GM12878 (cell line): ENCODE measurements at regions not wholly inside any gene's neighbourhood (a gene's known extent, or its start where the extent isn't known, plus 50 kb on each side); places are given as distances from the start of the nearest gene placed in this dataset.

ENCODE experiments used
- ATAC-seq: fragments of 200-7000 bp; cut with Tn5 transposase; 3 replicates; pipeline ENCODE4 v1.9.1; 2020; ENCODE audit warnings: mild to moderate bottlenecking, moderate library complexity
- BruUV-seq: library from RNA; stranded (reverse); fragments of 400-500 nt; replicated peaks from 2 replicates; lab custom pipeline; 2021; lab: Mats Ljungman, UMichigan
- CTCF ChIA-PET: fragments of 300-600 bp; sonication (Branson Sonifier 250); formaldehyde crosslinking; extraction: SDS; loops from one replicate; lab custom pipeline; 2021; ENCODE audit warnings: inconsistent platforms; lab: Yijun Ruan, JAX
- POLR2A ChIA-PET: fragments of 350-600 bp; formaldehyde crosslinking; extraction: SDS; loops from one replicate; lab custom pipeline; 2021; ENCODE audit warnings: inconsistent platforms; lab: Charles Lee
- RAD21 ChIA-PET: fragments of 300-600 bp; sonication (Branson Sonifier 250); formaldehyde crosslinking; loops from one replicate; lab custom pipeline; 2023; ENCODE audit warnings: antibody characterized with exemption; ENCODE audit not compliant: unreplicated experiment; lab: Charles Lee
- SMC1A ChIA-PET: fragments of 300-600 bp; sonication (Branson Sonifier 250); formaldehyde crosslinking; loops from one replicate; lab custom pipeline; 2023; ENCODE audit not compliant: unreplicated experiment, uncharacterized antibody; lab: Charles Lee
- DNase-seq: peaks from one replicate; pipeline ENCODE4 v3.0.0-alpha.2; 2011; ENCODE audit warnings: low read depth, low spot score
- FAIRE-seq: peaks from 3 replicates; lab custom pipeline; 2011; peaks lifted over from hg19 to GRCh38; lab: Jason Lieb, UNC
- H2AFZ ChIP-seq: 2 replicates; pipeline ENCODE4 v1.6.0; 2011; ENCODE audit warnings: low read depth, low read length, control low read depth; ENCODE audit not compliant: control insufficient read depth
- H3K27ac ChIP-seq: 2 replicates; pipeline ENCODE4 v1.5.1; 2011; ENCODE audit warnings: control low read depth; ENCODE audit not compliant: control insufficient read depth, insufficient read depth
- H3K27me3 ChIP-seq, 2 experiments: replicated peaks in 1 of 2; 2 replicates each; pipeline versions ENCODE4 v1.6.0 to v1.6.1; 2011; ENCODE audit warnings: low read length in 1 of 2; ENCODE audit not compliant: control insufficient read depth in 2 of 2, insufficient read depth in 2 of 2
- H3K36me3 ChIP-seq, 2 experiments: 2 replicates each; pipeline ENCODE4 v1.5.1; 2011; ENCODE audit warnings: low read length in 1 of 2; ENCODE audit not compliant: control insufficient read depth in 2 of 2, insufficient read depth in 2 of 2
- H3K4me1 ChIP-seq: 2 replicates; pipeline ENCODE4 v1.6.1; 2011; ENCODE audit warnings: mild to moderate bottlenecking, low read length, moderate library complexity, mixed read lengths; ENCODE audit not compliant: control insufficient read depth, insufficient read depth
- H3K4me2 ChIP-seq: 2 replicates; pipeline ENCODE4 v1.6.0; 2011; ENCODE audit warnings: control low read depth; ENCODE audit not compliant: control insufficient read depth, insufficient read depth
- H3K4me3 ChIP-seq: fragments of 200-600 bp; sonication (generic); 2 replicates; pipeline ENCODE4 v1.5.1; 2016
- H3K79me2 ChIP-seq: 2 replicates; pipeline ENCODE4 v1.6.0; 2011; ENCODE audit warnings: low read length; ENCODE audit not compliant: control insufficient read depth, insufficient read depth
- H3K9ac ChIP-seq: 2 replicates; pipeline ENCODE4 v1.8.0; 2011; ENCODE audit warnings: low read length, control low read depth, mixed read lengths; ENCODE audit not compliant: control insufficient read depth, insufficient read depth
- H3K9me3 ChIP-seq: replicated peaks from 3 replicates; pipeline ENCODE4 v1.5.1; 2011; ENCODE audit warnings: mild to moderate bottlenecking, low read length; ENCODE audit not compliant: control insufficient read depth, insufficient read depth
- H4K20me1 ChIP-seq: 2 replicates; pipeline ENCODE4 v1.6.0; 2011; ENCODE audit not compliant: control insufficient read depth, insufficient read depth
- CEBPZ ChIP-seq: fragments of 150-350 bp; IDR thresholded peaks from 2 replicates; pipeline ENCODE4 v1.6.1; 2016; ENCODE audit warnings: low read depth, low read length
- CUX1 ChIP-seq: IDR thresholded peaks from 2 replicates; pipeline ENCODE4 v1.6.1; 2012; ENCODE audit warnings: improper control_type of control experiment, low read depth, low read length; ENCODE audit not compliant: insufficient replicate concordance
- MTA2 ChIP-seq: fragments of 450-650 bp; IDR thresholded peaks from 2 replicates; pipeline ENCODE4 v1.6.1; 2016; ENCODE audit warnings: low read depth, mild to moderate bottlenecking, moderate library complexity
- NR2C1 ChIP-seq: fragments of 450-650 bp; IDR thresholded peaks from 2 replicates; pipeline ENCODE4 v1.6.1; 2017; ENCODE audit warnings: antibody characterized with exemption, mild to moderate bottlenecking, moderate library complexity
- SMAD1 ChIP-seq: fragments of 450-650 bp; IDR thresholded peaks from 2 replicates; pipeline ENCODE4 v1.6.1; 2018; ENCODE audit warnings: mild to moderate bottlenecking, low read depth; ENCODE audit not compliant: partially characterized antibody
- SREBF1 ChIP-seq: IDR thresholded peaks from 2 replicates; pipeline ENCODE4 v1.6.1; 2012; ENCODE audit warnings: mild to moderate bottlenecking, low read length
- WGBS: methylation state at CpG from one replicate; pipeline ENCODE4 v1.1.6; 2016; ENCODE audit warnings: low lambda C conversion rate; ENCODE audit not compliant: insufficient replicate concordance, insufficient coverage; ENCODE audit errors: missing lambda C conversion rate; 5-methylcytosine and 5-hydroxymethylcytosine counted together
- in situ Hi-C: fragments of 300-500 bp; cut with MboI; formaldehyde crosslinking; loops from 9 replicates; pipeline ENCODE4 v1.14.3; 2018; ENCODE audit warnings: mixed read lengths
- intact Hi-C: fragments of 100-400 bp; cut with micrococcal nuclease; formaldehyde crosslinking; loops from one replicate; pipeline ENCODE4 v1.14.2; 2022; ENCODE audit not compliant: unreplicated experiment

GRCh38 chr5:34548086-34548403 is 108.1 kb upstream of the RAI14 start:
- no peaks in the 10 kb centered on the region for H3K36me3 ChIP-seq
- intact Hi-C loops, result no loop called here
- H3K4me2 ChIP-seq, result no peak overlapping the region
- no TSS peak for BruUV-seq
- DNase-seq, result no peak
- TF ChIP-seq SMAD1 (no peak), NR2C1 (no peak), MTA2 (no peak), CEBPZ (no peak), CUX1 (no peak), SREBF1 (no peak)
- ChIA-PET SMC1A (no interaction called here), CTCF (interaction anchor here (1.1 kb wide), 1 partner anchor 73 kb away, joined by 3 read pairs; no protein-coding TSS in a partner anchor), POLR2A (no interaction called here), RAD21 (no interaction called here)
- H3K4me3 ChIP-seq, result no peak overlapping the region
- 63% methylated on average over 1 of the region's 1 CpG for WGBS
- no peak overlapping the region for H2AFZ ChIP-seq
- no peaks in the 10 kb centered on the region for H4K20me1 ChIP-seq
- no peak for ATAC-seq
- in situ Hi-C loops, result no loop called here
- FAIRE-seq, result no peak
- no peaks in the 10 kb centered on the region for H3K4me1 ChIP-seq
- H3K9ac ChIP-seq, result no peak overlapping the region
- H3K27me3 ChIP-seq, result no peaks in the 10 kb centered on the region
- H3K27ac ChIP-seq, result no peak overlapping the region
- no peaks in the 10 kb centered on the region for H3K79me2 ChIP-seq
- H3K9me3 ChIP-seq, result no peaks in the 10 kb centered on the region; the same call in 1 of the 3 replicates
